ENCODE measurements at regions not wholly inside any gene's neighbourhood (a gene's known extent, or its start where the extent isn't known, plus 50 kb on each side); places are given as distances from the start of the nearest gene placed in this dataset.

DNA sequence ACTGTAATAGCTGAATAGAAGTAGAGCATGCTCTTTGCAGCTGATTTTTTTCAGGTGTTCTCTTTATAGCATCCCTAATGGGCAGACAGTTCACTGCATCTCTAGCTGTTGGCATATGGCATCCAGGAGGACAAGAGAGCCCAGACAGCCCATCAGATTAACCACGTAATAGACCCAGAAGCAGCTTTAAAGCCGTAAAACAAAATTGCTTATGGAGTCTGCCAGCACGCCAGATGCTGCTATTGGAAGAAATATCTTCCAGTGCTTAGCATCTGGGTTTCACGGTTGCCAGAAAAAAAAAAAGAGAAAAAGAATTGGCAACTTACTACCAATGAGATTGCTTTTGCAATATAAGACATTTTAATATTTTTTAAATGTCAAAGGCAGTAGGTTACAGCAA, 869.4 kb upstream of the NUDT12 start:
- H3K36me3 Mint-ChIP-seq (ENCODE audit: low read depth), result no peaks in the 10 kb centered on the region
- no peak overlapping the region for H3K4me3 Mint-ChIP-seq

GRCh38 chr5:104431002-104431620, 868.5 kb upstream of the NUDT12 start:
- CTCF ChIA-PET, result no interaction called here
- no peak overlapping the region for H3K4me3 Mint-ChIP-seq
- H3K27ac Mint-ChIP-seq, result no peak overlapping the region
- intact Hi-C loops (cut with micrococcal nuclease), result no loop called here
- H3K27me3 Mint-ChIP-seq (ENCODE audit: low read depth), result no peaks in the 10 kb centered on the region
- H3K9me3 Mint-ChIP-seq, result no peaks in the 10 kb centered on the region
- no peaks in the 10 kb centered on the region for H3K4me1 Mint-ChIP-seq (ENCODE audit: low read depth)
- H3K36me3 Mint-ChIP-seq (ENCODE audit: low read depth), result no peaks in the 10 kb centered on the region
- DNase-seq, result no peak

More for the DNA sequence above, 869.4 kb upstream of the NUDT12 start:
- no peaks in the 10 kb centered on the region for H3K4me1 Mint-ChIP-seq (ENCODE audit: low read depth)
- CTCF ChIA-PET, result no interaction called here
- H3K27me3 Mint-ChIP-seq (ENCODE audit: low read depth), result no peaks in the 10 kb centered on the region
- no peak for DNase-seq
- H3K27ac Mint-ChIP-seq, result no peak overlapping the region
- intact Hi-C loops (cut with micrococcal nuclease), result no loop called here
- no peaks in the 10 kb centered on the region for H3K9me3 Mint-ChIP-seq

GRCh38 chr5:104429911-104430310, 867.3 kb upstream of the NUDT12 start:
- H3K4me1 Mint-ChIP-seq (ENCODE audit: low read depth), result no peaks in the 10 kb centered on the region
- intact Hi-C loops (cut with micrococcal nuclease), result no loop called here
- no peaks in the 10 kb centered on the region for H3K36me3 Mint-ChIP-seq (ENCODE audit: low read depth)
- H3K4me3 Mint-ChIP-seq, result no peak overlapping the region
- no peaks in the 10 kb centered on the region for H3K27me3 Mint-ChIP-seq (ENCODE audit: low read depth)
- no peak for DNase-seq
- no peak overlapping the region for H3K27ac Mint-ChIP-seq
- CTCF ChIA-PET, result no interaction called here
- H3K9me3 Mint-ChIP-seq, result no peaks in the 10 kb centered on the region

DNA sequence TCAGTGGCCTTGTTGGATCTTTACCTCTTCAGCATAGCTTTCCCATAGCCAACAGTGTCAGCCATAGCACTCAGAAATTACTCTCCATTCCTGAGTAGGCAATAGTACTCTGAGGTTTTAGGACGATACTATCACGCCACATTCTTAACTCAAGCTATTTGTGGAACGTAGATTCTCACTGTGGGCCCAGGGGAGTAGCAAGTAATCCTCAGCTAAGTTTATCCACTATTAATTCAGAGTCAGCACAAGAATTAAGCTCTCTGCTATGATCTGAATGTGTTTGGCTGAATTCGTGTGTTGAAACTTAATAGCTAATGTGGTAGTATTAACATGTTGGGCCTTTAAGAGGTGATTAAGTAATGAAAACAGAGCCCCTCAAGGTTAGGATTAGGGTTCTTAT, 858.8 kb upstream of the NUDT12 start:
- CTCF ChIA-PET, result no interaction called here
- Mint-ChIP-seq H3K9me3 (peaks cover 2% of the 10 kb centered on the region), H3K4me3 (no peak overlapping the region), H3K27ac (no peak overlapping the region), H3K36me3 (ENCODE audit: low read depth) (no peaks in the 10 kb centered on the region), H3K4me1 (ENCODE audit: low read depth) (no peaks in the 10 kb centered on the region), H3K27me3 (ENCODE audit: low read depth) (no peaks in the 10 kb centered on the region)
- no peak for DNase-seq
- intact Hi-C loops (cut with micrococcal nuclease), result no loop called here

GRCh38 chr5:104418056-104418455, 855.5 kb upstream of the NUDT12 start:
- DNase-seq, result no peak
- CTCF ChIA-PET, result no interaction called here
- Mint-ChIP-seq H3K36me3 (ENCODE audit: low read depth) (no peaks in the 10 kb centered on the region), H3K4me1 (ENCODE audit: low read depth) (no peaks in the 10 kb centered on the region), H3K27ac (no peak overlapping the region), H3K27me3 (ENCODE audit: low read depth) (no peaks in the 10 kb centered on the region), H3K9me3 (peaks cover 12% of the 10 kb centered on the region), H3K4me3 (no peak overlapping the region)
- intact Hi-C loops (cut with micrococcal nuclease), result loop anchor here (10.0 kb wide), 1 partner anchor 833 kb away; no protein-coding TSS in a partner anchor

- peak; percentile 4 for DNase-seq
- Mint-ChIP-seq H3K4me3 (no peak overlapping the region), H3K9me3 (peaks cover 12% of the 10 kb centered on the region), H3K27ac (no peak overlapping the region), H3K27me3 (ENCODE audit: low read depth) (no peaks in the 10 kb centered on the region), H3K36me3 (ENCODE audit: low read depth) (no peaks in the 10 kb centered on the region), H3K4me1 (ENCODE audit: low read depth) (no peaks in the 10 kb centered on the region)
- CTCF ChIA-PET, result no interaction called here
- intact Hi-C loops (cut with micrococcal nuclease), result loop anchor here (10.0 kb wide), 1 partner anchor 828 kb away; no protein-coding TSS in a partner anchor
Measured at GRCh38 chr5:104412649-104413240, 850.2 kb upstream of the NUDT12 start.

DNA sequence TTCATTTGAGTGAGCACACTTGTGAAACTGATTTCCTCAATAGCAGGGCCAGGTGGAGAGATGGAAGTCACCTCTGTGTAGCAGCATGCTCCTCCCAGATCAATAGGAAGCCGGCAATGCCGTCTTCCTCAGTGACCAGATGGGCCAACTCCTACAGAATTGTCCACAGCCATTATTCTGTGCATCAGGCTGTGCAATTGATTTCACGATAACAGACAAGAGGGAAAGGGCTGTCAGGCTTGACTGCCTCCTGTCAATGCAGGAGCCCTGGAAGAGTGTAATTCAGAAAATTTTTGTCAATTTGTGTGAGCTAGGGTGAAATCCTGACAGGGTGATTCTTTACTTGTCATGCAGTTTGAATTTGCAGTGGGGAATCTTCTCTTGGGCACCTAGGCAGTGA, 838.4 kb upstream of the NUDT12 start:
- no peak overlapping the region for H3K27ac Mint-ChIP-seq

DNA sequence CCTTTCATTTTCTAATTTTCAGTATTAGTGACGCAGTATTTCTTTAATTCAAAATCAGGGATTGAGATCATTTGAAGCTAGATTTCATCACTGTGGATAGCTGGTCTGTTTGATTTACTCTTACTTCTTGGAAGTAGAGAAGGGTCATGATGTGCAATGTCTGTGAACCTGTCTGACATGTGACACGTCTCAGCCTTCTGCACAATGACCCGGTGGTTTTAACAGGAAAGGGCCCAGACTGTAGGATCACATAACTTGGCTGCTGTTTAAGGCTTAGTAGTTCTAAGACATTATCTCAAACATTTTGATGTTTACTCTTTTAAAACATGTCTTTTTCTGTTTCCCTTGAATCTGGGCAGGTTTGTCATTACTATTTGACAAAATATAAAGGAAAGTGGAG, 823.3 kb upstream of the NUDT12 start:
- DNase-seq, result no peak
- no peak overlapping the region for H3K27ac Mint-ChIP-seq
- no peak overlapping the region for H3K4me3 Mint-ChIP-seq
- H3K9me3 Mint-ChIP-seq, result peaks cover 9% of the 10 kb centered on the region
- H3K36me3 Mint-ChIP-seq (ENCODE audit: low read depth), result no peaks in the 10 kb centered on the region
- H3K27me3 Mint-ChIP-seq (ENCODE audit: low read depth), result no peaks in the 10 kb centered on the region
- H3K4me1 Mint-ChIP-seq (ENCODE audit: low read depth), result no peaks in the 10 kb centered on the region
- intact Hi-C loops (cut with micrococcal nuclease), result no loop called here
- CTCF ChIA-PET, result no interaction called here

More for the DNA sequence above, 838.4 kb upstream of the NUDT12 start:
- Mint-ChIP-seq H3K4me3 (no peak overlapping the region), H3K27me3 (ENCODE audit: low read depth) (no peaks in the 10 kb centered on the region), H3K9me3 (peaks cover 14% of the 10 kb centered on the region), H3K36me3 (ENCODE audit: low read depth) (no peaks in the 10 kb centered on the region), H3K4me1 (ENCODE audit: low read depth) (no peaks in the 10 kb centered on the region)
- CTCF ChIA-PET, result no interaction called here
- DNase-seq, result no peak
- intact Hi-C loops (cut with micrococcal nuclease), result no loop called here

DNA sequence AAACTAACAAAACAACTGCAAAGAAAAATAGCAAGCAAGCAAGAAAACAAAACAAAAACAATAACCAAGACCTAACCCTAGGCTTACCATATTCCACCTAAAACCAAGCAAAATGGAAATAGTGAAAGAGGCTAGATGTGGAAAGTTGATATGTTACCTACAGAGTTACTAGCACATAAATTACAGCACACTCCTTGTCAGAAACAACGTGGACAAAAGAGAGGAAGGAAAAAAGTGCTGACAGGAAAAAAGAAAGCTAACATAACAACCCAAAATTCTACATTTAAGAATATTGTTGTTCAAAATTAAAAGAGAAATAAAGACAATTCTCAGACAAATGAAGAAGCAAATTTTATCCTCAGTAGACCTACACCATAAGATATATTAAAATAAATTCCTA, 812.8 kb upstream of the NUDT12 start:
- Mint-ChIP-seq H3K27me3 (ENCODE audit: low read depth) (no peaks in the 10 kb centered on the region), H3K27ac (no peak overlapping the region), H3K4me3 (no peak overlapping the region), H3K9me3 (peaks cover 6% of the 10 kb centered on the region), H3K4me1 (ENCODE audit: low read depth) (no peaks in the 10 kb centered on the region), H3K36me3 (ENCODE audit: low read depth) (no peaks in the 10 kb centered on the region)
- intact Hi-C loops (cut with micrococcal nuclease), result no loop called here
- no peak for DNase-seq
- CTCF ChIA-PET, result no interaction called here

DNA sequence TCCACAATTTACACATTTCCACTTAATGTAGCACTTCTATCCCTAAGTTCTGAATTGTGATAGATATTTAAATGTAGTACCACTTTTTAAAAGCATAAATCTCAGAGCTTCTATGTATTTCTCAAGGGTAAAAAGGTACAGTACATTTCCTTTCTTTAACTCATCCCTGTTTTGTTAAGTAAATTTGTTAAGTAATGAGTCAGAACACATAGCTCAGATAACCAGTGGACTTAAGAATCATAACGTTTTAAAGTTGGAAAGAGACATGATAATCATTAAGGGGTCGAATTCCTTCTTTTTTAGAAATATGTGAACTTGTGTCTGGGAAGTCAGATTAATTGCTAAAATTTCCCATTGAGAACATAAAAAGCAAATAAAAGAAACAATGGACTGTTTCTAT, 810.2 kb upstream of the NUDT12 start:
- H3K9me3 Mint-ChIP-seq, result peaks cover 7% of the 10 kb centered on the region
- H3K27ac Mint-ChIP-seq, result no peak overlapping the region
- no peak overlapping the region for H3K4me3 Mint-ChIP-seq
- H3K27me3 Mint-ChIP-seq (ENCODE audit: low read depth), result no peaks in the 10 kb centered on the region
- DNase-seq, result no peak
- intact Hi-C loops (cut with micrococcal nuclease), result no loop called here
- CTCF ChIA-PET, result no interaction called here
- no peaks in the 10 kb centered on the region for H3K36me3 Mint-ChIP-seq (ENCODE audit: low read depth)
- no peaks in the 10 kb centered on the region for H3K4me1 Mint-ChIP-seq (ENCODE audit: low read depth)

DNA sequence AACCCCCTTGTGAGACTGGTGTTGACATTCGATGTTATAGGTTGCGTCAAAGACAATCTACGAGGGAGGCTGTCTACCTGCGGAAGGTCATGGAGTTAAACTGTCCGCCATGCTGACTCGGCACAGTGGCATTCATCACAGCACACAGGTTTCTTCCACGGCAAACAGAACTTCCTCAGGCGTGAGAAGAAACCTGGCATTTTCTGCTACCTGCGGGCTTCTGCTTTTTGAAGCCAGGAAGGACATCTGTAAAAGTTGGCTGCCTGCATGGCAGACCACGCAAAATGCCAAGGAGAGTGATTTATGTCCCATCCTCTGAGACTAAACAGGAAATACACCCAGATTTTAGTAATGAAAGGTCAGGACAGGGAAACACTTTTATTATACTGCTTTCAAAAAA, 809.8 kb upstream of the NUDT12 start:
- no peak overlapping the region for H3K4me3 Mint-ChIP-seq
- CTCF ChIA-PET, result no interaction called here
- intact Hi-C loops (cut with micrococcal nuclease), result no loop called here

GRCh38 chr5:104370523-104370922, 807.9 kb upstream of the NUDT12 start:
- no peak for DNase-seq
- CTCF ChIA-PET, result no interaction called here
- Mint-ChIP-seq H3K9me3 (peaks cover 9% of the 10 kb centered on the region), H3K27me3 (ENCODE audit: low read depth) (no peaks in the 10 kb centered on the region), H3K27ac (no peak overlapping the region), H3K4me1 (ENCODE audit: low read depth) (no peaks in the 10 kb centered on the region), H3K4me3 (no peak overlapping the region), H3K36me3 (ENCODE audit: low read depth) (no peaks in the 10 kb centered on the region)
- intact Hi-C loops (cut with micrococcal nuclease), result no loop called here

More for the DNA sequence above, 809.8 kb upstream of the NUDT12 start:
- no peak for DNase-seq
- Mint-ChIP-seq H3K27me3 (ENCODE audit: low read depth) (no peaks in the 10 kb centered on the region), H3K36me3 (ENCODE audit: low read depth) (no peaks in the 10 kb centered on the region), H3K9me3 (peaks cover 9% of the 10 kb centered on the region), H3K4me1 (ENCODE audit: low read depth) (no peaks in the 10 kb centered on the region), H3K27ac (no peak overlapping the region)

DNA sequence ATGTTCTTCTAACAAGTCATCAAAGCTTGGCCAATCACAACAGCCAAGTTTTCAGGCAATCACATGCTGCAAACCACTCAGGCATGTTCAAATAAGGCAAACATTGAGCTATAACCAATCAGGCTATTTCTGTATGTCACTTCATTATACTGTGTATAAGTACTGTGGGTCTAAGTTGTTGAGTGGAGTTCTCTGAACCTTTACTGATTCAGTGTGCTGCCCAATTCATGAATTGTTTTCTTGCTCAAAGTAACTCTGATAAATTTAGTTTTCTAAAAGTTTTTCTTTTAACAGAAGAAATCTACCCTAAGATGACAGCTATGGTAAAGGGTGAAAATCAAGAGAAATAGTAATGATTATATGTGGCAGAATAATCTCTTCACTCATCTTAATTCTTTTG, 805.4 kb upstream of the NUDT12 start:
- DNase-seq, result no peak
- intact Hi-C loops (cut with micrococcal nuclease), result no loop called here
- Mint-ChIP-seq H3K9me3 (peaks cover 7% of the 10 kb centered on the region), H3K27me3 (ENCODE audit: low read depth) (no peaks in the 10 kb centered on the region), H3K4me3 (no peak overlapping the region), H3K36me3 (ENCODE audit: low read depth) (no peaks in the 10 kb centered on the region), H3K27ac (no peak overlapping the region), H3K4me1 (ENCODE audit: low read depth) (no peaks in the 10 kb centered on the region)
- CTCF ChIA-PET, result no interaction called here

All from activated naive CD4-positive, alpha-beta T cell treated with anti-CD3 and anti-CD28 coated beads for 36 hours (primary cell).